ENCODE measurements at regions not wholly inside any gene's neighbourhood (a gene's known extent, or its start where the extent isn't known, plus 50 kb on each side); places are given as distances from the start of the nearest gene placed in this dataset.

DNA sequence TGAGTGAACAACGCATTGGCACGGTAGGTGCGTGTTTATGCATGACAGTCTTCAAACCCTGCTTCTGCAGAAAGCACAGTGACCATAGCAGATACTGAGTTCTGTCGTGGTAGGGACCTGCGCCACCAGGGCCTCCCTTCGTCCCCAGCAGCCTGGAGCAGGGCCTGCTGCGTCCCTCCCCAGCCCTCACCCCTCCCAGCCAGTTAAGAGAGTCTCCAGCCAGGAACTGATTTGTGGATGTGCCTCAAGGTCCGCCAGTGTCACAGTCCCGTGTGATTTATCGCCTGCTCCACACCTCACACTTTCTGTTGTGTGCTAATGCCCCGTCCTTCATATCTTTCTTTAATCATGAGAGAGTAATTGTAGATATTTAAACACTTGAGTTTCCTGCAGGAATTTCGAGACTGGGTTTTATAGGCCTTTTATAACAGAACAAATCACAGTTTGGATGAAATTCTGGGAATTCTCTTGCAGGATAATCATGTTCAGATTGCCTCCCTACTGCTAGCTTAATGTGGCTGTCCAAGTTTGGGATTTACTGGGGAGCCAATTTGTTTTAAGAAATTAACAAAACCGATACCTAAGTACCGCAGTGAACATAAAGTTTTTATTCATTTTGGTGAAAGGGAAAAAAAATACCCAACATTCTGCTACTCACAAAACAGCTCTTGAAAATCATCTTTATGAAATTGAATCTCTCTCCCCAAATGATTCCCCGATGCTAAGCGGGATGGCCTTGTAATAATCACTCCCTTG lies 438.6 kb downstream of the TSHZ3 start:
- ATAC-seq (no peak), DNase-seq (no peak)
- no peaks in the 10 kb centered on the region for H3K27me3 ChIP-seq
- no peaks in the 10 kb centered on the region for H3K9me3 ChIP-seq
- H3K36me3 ChIP-seq (replicated peaks in 1 of 2; ENCODE audit: insufficient read depth in 1 of 2, low read depth in 2 of 2), result no peaks in the 10 kb centered on the region
- TF ChIP-seq, protein P1, sequence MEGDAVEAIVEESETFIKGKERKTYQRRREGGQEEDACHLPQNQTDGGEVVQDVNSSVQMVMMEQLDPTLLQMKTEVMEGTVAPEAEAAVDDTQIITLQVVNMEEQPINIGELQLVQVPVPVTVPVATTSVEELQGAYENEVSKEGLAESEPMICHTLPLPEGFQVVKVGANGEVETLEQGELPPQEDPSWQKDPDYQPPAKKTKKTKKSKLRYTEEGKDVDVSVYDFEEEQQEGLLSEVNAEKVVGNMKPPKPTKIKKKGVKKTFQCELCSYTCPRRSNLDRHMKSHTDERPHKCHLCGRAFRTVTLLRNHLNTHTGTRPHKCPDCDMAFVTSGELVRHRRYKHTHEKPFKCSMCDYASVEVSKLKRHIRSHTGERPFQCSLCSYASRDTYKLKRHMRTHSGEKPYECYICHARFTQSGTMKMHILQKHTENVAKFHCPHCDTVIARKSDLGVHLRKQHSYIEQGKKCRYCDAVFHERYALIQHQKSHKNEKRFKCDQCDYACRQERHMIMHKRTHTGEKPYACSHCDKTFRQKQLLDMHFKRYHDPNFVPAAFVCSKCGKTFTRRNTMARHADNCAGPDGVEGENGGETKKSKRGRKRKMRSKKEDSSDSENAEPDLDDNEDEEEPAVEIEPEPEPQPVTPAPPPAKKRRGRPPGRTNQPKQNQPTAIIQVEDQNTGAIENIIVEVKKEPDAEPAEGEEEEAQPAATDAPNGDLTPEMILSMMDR (IDR thresholded peaks at IDR 0.05), result no peak
- H3K27ac ChIP-seq, result no peak overlapping the region
- H3K4me1 ChIP-seq, result no peaks in the 10 kb centered on the region
- intact Hi-C loops (cut with DNase I), result no loop called here
- WGBS, 2 donors, result 51 to 64% methylated on average over 16 of the region's 16 CpGs
- H3K4me3 ChIP-seq, result no peak overlapping the region

GRCh38 chr19:30909216-30909615 lies 440.0 kb downstream of the TSHZ3 start:
- 34 to 42% methylated on average over 3 to 4 of the region's 4 CpGs for WGBS, 2 donors
- Histone ChIP-seq H3K9me3 (no peaks in the 10 kb centered on the region), H3K4me3 (no peak overlapping the region), H3K4me1 (no peaks in the 10 kb centered on the region), H3K36me3 (replicated peaks in 1 of 2; ENCODE audit: insufficient read depth in 1 of 2, low read depth in 2 of 2) (no peaks in the 10 kb centered on the region), H3K27ac (no peak overlapping the region), H3K27me3 (no peaks in the 10 kb centered on the region)
- ATAC-seq (no peak), DNase-seq (no peak)
- intact Hi-C loops (cut with DNase I), result no loop called here
- TF ChIP-seq, protein P1 (IDR thresholded peaks at IDR 0.05), result no peak
- no peak for TF ChIP-seq POLR2A (IDR thresholded peaks at IDR 0.05)

DNA sequence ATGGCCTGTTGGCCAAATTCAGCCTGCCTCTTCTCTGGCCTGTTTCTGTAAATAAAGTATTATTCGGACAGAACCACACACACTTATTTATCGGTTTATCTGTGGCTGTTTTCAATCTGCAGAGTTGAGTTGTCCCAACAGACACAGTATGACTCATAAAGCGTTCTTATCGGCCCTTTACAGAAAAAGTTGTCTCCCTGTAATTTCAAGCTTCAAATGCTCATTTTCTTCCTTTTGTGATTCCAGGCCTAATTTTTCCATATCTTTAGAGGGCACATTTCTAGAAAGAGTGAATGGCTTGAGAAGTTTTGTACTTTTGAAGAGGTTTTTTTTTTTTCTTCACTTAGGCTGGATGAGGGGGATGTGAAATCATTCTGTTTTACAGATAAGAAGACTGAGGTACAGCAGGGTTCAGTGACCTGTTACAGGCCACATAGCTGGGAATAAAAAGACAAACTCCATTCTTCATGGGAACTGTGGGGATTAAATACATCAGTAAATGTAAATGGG lies 440.9 kb downstream of the TSHZ3 start:
- H3K9me3 ChIP-seq, result no peaks in the 10 kb centered on the region
- H3K27me3 ChIP-seq, result no peaks in the 10 kb centered on the region
- no peaks in the 10 kb centered on the region for H3K4me1 ChIP-seq

GRCh38 chr19:30906871-30907270 lies 442.4 kb downstream of the TSHZ3 start:
- WGBS, 2 donors, result 85 to 87% methylated on average over 8 of the region's 8 CpGs
- Histone ChIP-seq H3K4me3 (no peak overlapping the region), H3K4me1 (no peaks in the 10 kb centered on the region), H3K27ac (no peak overlapping the region), H3K9me3 (no peaks in the 10 kb centered on the region), H3K27me3 (no peaks in the 10 kb centered on the region), H3K36me3 (replicated peaks in 1 of 2; ENCODE audit: insufficient read depth in 1 of 2, low read depth in 2 of 2) (no peaks in the 10 kb centered on the region)
- ATAC-seq (no peak), DNase-seq (no peak)
- intact Hi-C loops (cut with DNase I), result no loop called here
- TF ChIP-seq POLR2A (IDR thresholded peaks at IDR 0.05), result no peak
- TF ChIP-seq, protein P1 (IDR thresholded peaks at IDR 0.05), result no peak

More for the DNA sequence above, 440.9 kb downstream of the TSHZ3 start:
- Histone ChIP-seq H3K4me3 (no peak overlapping the region), H3K36me3 (replicated peaks in 1 of 2; ENCODE audit: insufficient read depth in 1 of 2, low read depth in 2 of 2) (no peaks in the 10 kb centered on the region), H3K27ac (no peak overlapping the region)
- intact Hi-C loops (cut with DNase I), result no loop called here
- TF ChIP-seq POLR2A (IDR thresholded peaks at IDR 0.05), result no peak
- TF ChIP-seq, protein P1 (IDR thresholded peaks at IDR 0.05), result no peak
- 76 to 81% methylated on average over 4 of the region's 4 CpGs for WGBS, 2 donors
- ATAC-seq (no peak), DNase-seq (no peak)

DNA sequence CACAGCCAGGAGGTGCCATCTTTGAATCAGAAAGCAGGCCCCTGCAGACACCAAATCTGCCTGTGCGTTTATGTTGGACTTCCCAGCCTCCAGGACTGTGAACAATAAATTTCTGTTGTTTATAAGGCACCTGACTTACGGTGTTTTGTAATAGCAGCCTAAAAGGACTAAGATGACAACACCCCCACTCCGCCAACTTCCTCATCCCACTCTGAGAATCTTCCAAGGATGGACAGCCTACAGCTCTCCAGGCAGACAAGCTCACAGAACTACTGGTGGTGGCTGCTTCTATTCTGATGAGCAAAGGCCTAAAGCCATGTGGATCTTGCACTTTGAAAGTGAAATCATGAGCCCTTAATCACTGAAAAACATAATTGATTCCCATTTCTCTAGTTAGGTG lies 449.2 kb downstream of the TSHZ3 start:
- Histone ChIP-seq H3K27ac (no peak overlapping the region), H3K9me3 (no peaks in the 10 kb centered on the region), H3K4me3 (no peak overlapping the region), H3K36me3 (replicated peaks in 1 of 2; ENCODE audit: insufficient read depth in 1 of 2, low read depth in 2 of 2) (no peaks in the 10 kb centered on the region), H3K27me3 (no peaks in the 10 kb centered on the region), H3K4me1 (no peaks in the 10 kb centered on the region)
- ATAC-seq (no peak), DNase-seq (no peak)
- WGBS, 2 donors, result 64 to 89% methylated on average over 3 of the region's 3 CpGs
- intact Hi-C loops (cut with DNase I), result no loop called here
- no peak for TF ChIP-seq POLR2A (IDR thresholded peaks at IDR 0.05)
- TF ChIP-seq, protein P1 (IDR thresholded peaks at IDR 0.05), result no peak

Measured in body of pancreas (tissue), 4 donors.